HG02588 (cell line): ENCODE measurements at regions not wholly inside any gene's neighbourhood (a gene's known extent, or its start where the extent isn't known, plus 50 kb on each side); places are given as distances from the start of the nearest gene placed in this dataset.
A peak's percentile ranks its signal among the peaks of the same experiment; 100 is the strongest.
"Not testable (repeated sequence)": the region's sequence is repeated elsewhere in the genome, so short reads cannot be mapped to it uniquely, and the experiment has no call there.

Source experiments
- ATAC-seq: cut with Tn5 transposase; IDR thresholded peaks from one replicate; pipeline ENCODE4 v1.9.1; 2021; ENCODE audit warnings: mild to moderate bottlenecking, moderate library complexity; ENCODE audit not compliant: unreplicated experiment

- peak; percentile 57 for ATAC-seq
Measured at GRCh38 chr2:138298900-138299299, 202.7 kb upstream of the SPOPL start.

DNA sequence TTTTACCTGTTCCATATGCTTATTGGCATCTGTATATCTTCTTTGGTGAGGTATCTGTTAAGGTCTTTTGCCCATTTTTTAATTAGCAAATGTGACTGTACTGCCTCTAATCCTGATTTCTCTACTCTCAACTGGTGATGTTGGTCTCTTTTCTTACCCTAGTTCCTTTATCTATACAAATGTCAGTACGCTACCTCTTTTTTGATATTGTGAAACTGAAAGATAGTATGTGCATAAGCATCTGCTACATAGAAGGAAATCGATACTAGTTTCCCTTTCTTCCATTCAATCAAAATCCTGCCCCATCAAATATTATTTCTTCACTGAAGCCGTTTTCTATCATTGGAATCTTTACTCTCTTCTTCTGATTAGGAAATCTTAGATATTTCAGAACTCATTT lies 194.9 kb upstream of the SPOPL start:
- no peak for ATAC-seq

- no peak for ATAC-seq
Measured at GRCh38 chr2:138307099-138307498, 194.5 kb upstream of the SPOPL start.

DNA sequence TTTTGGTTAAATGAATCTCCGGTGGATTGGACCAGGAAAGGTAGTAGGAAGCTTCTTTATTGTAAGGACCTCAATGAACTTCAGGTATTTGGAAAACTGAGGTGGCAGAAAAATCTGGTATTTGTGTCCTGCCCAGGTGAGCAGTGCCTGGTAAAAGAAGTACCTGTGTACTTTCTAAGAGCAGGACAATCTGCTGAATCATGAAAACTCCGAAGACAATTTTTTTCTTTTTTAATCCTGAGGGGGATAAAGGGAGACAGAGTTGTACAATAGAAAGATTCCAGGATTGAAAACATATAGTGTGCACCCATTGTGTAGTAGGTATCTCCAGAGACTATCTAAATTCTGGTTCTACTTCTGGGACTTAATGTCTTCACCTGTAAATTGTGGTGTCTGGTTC lies 191.8 kb upstream of the SPOPL start:
- no peak for ATAC-seq

DNA sequence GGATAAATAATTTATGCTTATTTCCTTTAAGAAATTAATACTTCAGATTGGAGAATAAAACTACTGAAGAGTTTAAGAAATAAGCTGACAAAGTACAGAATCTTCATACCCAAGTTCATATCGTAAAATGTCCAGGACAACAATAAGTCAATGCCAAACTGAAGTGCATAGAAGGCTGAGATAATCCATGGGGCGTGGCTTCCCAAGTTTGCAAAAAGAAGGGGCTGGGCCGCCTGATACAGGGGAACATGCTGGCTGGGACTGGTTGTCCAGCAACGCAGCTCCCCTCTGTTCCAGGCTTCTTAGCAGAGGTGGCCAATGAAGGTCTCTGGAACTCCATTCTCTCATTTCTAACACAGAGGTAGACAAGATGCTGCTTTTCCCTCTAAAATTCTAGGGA lies 189.5 kb upstream of the SPOPL start:
- no peak for ATAC-seq

DNA sequence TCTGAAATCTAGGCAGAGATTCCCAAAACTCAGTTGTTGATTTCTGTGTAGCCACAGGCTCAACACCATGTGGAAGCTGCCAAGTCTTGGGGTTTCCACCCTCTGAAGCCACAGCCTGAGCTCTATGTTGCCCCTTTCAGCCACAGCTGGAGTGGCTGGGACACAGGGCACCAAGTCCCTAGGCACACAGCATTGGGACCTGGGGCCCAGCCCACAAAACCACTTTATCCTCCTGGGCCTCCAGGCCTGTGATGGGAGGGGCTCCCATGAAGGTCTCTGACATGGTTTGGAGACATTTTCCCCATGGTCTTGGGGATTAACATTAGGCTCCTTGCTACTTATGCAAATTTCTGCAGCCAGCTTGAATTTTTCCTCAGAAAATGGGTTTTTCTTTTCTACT lies 186.0 kb upstream of the SPOPL start:
- not testable (repeated sequence) for ATAC-seq

DNA sequence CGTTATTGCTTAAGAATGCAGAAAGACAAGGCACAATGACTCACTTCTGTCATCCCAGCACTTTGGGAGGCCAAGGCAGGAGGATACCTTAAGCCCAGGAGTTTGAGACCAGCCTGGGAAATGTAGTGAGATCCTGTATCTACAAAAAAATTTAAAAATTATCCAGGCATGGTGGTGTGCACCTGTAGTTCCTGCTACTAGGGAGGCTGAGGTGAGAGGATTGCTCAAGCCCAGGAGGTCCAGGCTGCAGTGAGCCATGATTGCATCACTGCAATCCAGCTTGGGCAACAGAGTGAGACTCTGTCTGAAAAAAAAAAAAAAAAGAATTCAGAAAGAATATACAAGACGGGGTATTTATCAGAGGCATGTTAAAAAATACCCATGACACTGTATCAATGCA lies 182.0 kb upstream of the SPOPL start:
- no peak for ATAC-seq

GRCh38 chr2:138321458-138321857 lies 180.1 kb upstream of the SPOPL start:
- ATAC-seq, result no peak

DNA sequence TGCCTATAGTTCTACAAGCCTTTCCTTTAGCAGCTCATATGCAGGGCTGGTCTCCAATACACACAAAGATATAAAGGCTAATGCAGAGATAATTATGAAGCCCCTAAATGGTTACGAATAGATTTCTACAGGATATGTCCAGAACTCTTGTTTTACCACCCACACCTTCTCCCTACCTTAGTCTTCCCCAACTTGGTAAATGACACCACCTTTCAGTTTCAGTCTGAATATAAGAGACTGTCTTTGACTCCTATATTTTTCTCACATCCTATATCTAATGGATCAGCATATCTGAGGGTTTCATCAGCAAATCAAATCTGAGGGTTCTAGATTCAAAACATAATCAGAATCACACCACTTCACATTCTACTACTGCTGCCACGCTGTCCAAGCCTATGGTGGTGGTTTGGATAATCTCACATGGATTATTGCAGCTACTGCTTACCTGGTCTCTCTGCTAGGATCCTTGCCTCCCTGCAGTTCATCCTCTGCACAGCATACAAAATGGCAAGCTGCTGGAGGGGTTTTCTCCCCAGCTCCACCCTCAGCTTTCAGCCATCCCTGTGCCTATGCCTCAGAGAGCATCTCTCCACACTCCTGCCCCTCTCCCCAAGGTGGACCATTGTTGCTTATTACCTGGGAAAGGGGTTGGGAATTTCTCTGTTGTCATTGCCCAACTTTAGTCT lies 178.0 kb upstream of the SPOPL start:
- ATAC-seq, result no peak

- ATAC-seq, result no peak
Measured at GRCh38 chr2:138324068-138324771, 177.3 kb upstream of the SPOPL start.

- ATAC-seq, result no peak
Measured at GRCh38 chr2:138327967-138328366, 173.6 kb upstream of the SPOPL start.

GRCh38 chr2:138329162-138329561 lies 172.4 kb upstream of the SPOPL start:
- ATAC-seq, result no peak

DNA sequence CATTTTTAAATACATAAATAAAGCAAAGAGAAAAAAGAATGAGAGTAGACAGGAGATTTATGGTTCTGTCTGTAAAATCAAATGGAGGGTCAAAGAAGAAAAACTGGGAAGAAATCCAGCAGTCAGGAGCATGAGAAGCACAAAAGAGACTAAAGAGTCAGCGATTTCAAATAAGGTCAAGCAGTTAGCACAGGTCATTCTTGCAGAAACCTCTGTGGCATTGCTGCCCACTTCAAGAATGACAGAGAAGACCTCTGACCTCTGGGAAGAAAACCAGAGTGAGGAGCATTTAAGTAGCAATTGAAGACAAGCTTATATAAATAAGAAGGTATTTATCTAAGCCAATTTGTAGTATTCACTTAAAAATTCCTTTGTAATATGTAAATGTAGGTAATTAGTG lies 172.0 kb upstream of the SPOPL start:
- no peak for ATAC-seq

DNA sequence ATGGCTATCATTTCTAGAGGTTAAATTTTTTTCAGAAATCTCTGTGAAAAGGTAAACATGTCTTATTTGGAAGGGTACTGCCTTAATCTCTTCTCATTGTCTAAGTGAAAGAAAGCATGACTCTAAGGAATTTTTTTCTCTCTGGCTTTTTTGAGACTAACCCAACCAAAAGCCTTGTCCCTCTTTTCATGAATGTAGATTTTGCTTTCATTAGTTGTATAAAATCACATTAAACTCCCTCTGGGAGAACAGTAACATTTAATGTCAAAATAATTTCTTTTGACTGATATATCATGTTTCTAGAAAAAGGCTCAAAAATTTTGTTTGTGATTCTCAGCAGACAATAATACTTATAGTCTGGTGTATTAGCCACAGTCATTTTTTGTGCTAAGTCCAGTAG lies 168.4 kb upstream of the SPOPL start:
- ATAC-seq, result no peak

- ATAC-seq, result no peak
Measured at GRCh38 chr2:138333677-138334076, 167.9 kb upstream of the SPOPL start.

- no peak for ATAC-seq
Measured at GRCh38 chr2:138334323-138334722, 167.2 kb upstream of the SPOPL start.

GRCh38 chr2:138335036-138335435 lies 166.5 kb upstream of the SPOPL start:
- no peak for ATAC-seq

- no peak for ATAC-seq
Measured at GRCh38 chr2:138336146-138336545, 165.4 kb upstream of the SPOPL start.

DNA sequence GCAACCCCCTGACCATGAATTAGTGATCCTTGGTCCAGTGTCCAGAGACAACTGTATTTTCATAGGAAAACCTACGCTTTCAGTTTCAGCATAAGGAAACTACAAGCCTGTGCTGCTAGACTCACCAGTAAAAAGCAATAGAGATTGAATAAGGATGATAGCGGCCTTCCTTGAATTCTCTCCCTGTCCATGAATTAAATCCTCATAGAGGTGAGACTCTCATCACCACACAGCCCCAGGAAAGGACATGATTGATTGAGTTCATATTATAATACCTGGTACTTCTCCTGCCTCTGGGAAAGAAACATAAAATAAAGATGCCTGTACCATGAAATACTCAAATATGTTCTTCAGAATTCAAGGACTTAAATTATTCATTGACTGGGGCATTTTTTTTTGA lies 146.3 kb upstream of the SPOPL start:
- no peak for ATAC-seq

DNA sequence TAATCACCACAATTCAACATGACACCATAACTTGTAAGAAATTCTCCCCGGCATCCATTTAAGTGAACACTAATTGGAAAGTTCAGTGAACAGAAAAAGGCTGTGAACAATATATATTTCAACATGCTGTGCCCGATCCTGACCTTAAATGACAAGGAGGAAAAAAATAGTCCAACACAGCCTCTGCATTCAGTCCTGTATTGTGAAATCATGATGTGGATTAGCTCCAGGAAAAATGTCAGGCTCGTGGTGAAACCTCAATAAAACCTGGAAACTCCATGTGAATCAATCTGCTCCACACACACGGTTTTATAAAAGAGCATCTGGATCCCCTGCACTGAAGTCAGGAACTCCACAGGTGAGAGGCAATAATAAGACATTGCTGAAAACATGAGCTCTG lies 145.4 kb upstream of the SPOPL start:
- no peak for ATAC-seq

- ATAC-seq, result peak; percentile 89
Measured at GRCh38 chr2:138359532-138359931, 142.0 kb upstream of the SPOPL start.

GRCh38 chr2:138364554-138365162 lies 136.9 kb upstream of the SPOPL start:
- ATAC-seq, result no peak
